K562 (cell line): ENCODE measurements at regions not wholly inside any gene's neighbourhood (a gene's known extent, or its start where the extent isn't known, plus 50 kb on each side); places are given as distances from the start of the nearest gene placed in this dataset.

Source experiments
- BDP1 ChIP-seq: IDR thresholded peaks from 3 replicates; pipeline ENCODE4 v1.6.1; 2011; ENCODE audit not compliant: insufficient read length, insufficient read depth
- CEBPG ChIP-seq, 3 experiments: fragments of 200-800 bp in 1 of 3; sonication (Bioruptor generic) in 1 of 3; sonication (generic) in 1 of 3; formaldehyde crosslinking in 1 of 3; IDR thresholded peaks in 2 of 3; conservative IDR thresholded peaks in 1 of 3; 2 replicates each; pipeline versions ENCODE4 v1.6.1 to v1.8.0; 2016 to 2022; ENCODE audit warnings: missing compliant biosample characterization in 2 of 3, missing genetic modification characterization in 2 of 3, mild to moderate bottlenecking in 1 of 3, missing genetic modification reagents in 1 of 3
- E2F3 ChIP-seq: fragments of 250-450 bp; sonication (Bioruptor Pico); IDR thresholded peaks from 2 replicates; pipeline ENCODE4 v1.4.0; 2020; ENCODE audit warnings: mild to moderate bottlenecking
- ETS2 ChIP-seq: IDR thresholded peaks from 2 replicates; pipeline ENCODE4 v1.6.1; 2016; ENCODE audit warnings: borderline replicate concordance, missing genetic modification characterization, mild to moderate bottlenecking, moderate library complexity, missing compliant biosample characterization; ENCODE audit not compliant: poor library complexity, severe bottlenecking
- KDM4B ChIP-seq, 2 experiments: fragments of 450-650 bp in 1 of 2; sonication (generic) in 1 of 2; IDR thresholded peaks; 2 replicates each; pipeline ENCODE4 v1.6.1; 2016 to 2017; ENCODE audit warnings: borderline replicate concordance in 2 of 2, antibody characterized with exemption in 1 of 2, low read depth in 1 of 2, mild to moderate bottlenecking in 1 of 2
- NBN ChIP-seq: fragments of 450-650 bp; IDR thresholded peaks from 2 replicates; pipeline ENCODE4 v1.6.1; 2016; ENCODE audit warnings: low read depth, mild to moderate bottlenecking
- SMAD1 ChIP-seq: fragments of 150-350 bp; IDR thresholded peaks from 2 replicates; pipeline ENCODE4 v1.6.1; 2014; ENCODE audit warnings: low read length, low read depth; ENCODE audit not compliant: partially characterized antibody
- SMAD2 ChIP-seq: fragments of 150-350 bp; IDR thresholded peaks from 2 replicates; pipeline ENCODE4 v1.6.1; 2014; ENCODE audit warnings: low read depth, mild to moderate bottlenecking, low read length
- SMARCA5 ChIP-seq: fragments of 450-650 bp; IDR thresholded peaks from 2 replicates; pipeline ENCODE4 v1.6.1; 2016
- WHSC1 ChIP-seq: IDR thresholded peaks from one replicate; pipeline ENCODE4 v1.6.1; 2012; ENCODE audit warnings: low read length, control low read depth, inconsistent platforms
- ZNF274 ChIP-seq: IDR thresholded peaks from 2 replicates; pipeline ENCODE4 v1.6.1; 2011; ENCODE audit warnings: low read depth, mild to moderate bottlenecking, low read length, moderate library complexity, borderline replicate concordance
- ZNF3 ChIP-seq: fragments of 250-450 bp; sonication (Bioruptor Pico); IDR thresholded peaks from 2 replicates; pipeline ENCODE4 v1.5.0; 2021; ENCODE audit warnings: mild to moderate bottlenecking, moderate library complexity
- ZNF311 ChIP-seq: fragments of 250-450 bp; sonication (Bioruptor Pico); IDR thresholded peaks from 2 replicates; pipeline ENCODE4 v1.4.0; 2020; ENCODE audit warnings: mild to moderate bottlenecking, moderate library complexity
- ZNF507 ChIP-seq: conservative IDR thresholded peaks from 2 replicates; pipeline ENCODE4 v1.6.1; 2017; ENCODE audit warnings: missing genetic modification characterization, missing compliant biosample characterization
- ZNF707 ChIP-seq: fragments of 250-450 bp; sonication (Bioruptor Pico); conservative IDR thresholded peaks from 2 replicates; pipeline ENCODE4 v1.8.0; 2022; ENCODE audit warnings: inconsistent platforms, mild to moderate bottlenecking, moderate library complexity
- TF ChIP-seq, protein P1 (sequence below): fragments of 450-650 bp; formaldehyde crosslinking; IDR thresholded peaks from 2 replicates; pipeline ENCODE4 v1.4.0; 2020; ENCODE audit warnings: mild to moderate bottlenecking, moderate library complexity
- TF ChIP-seq, protein P2 (sequence below): fragments of 450-650 bp; IDR thresholded peaks from 2 replicates; pipeline ENCODE4 v1.6.1; 2018; ENCODE audit not compliant: partially characterized antibody
- TF ChIP-seq, protein P3 (sequence below): fragments of 450-650 bp; formaldehyde crosslinking; IDR thresholded peaks from 2 replicates; pipeline ENCODE4 v1.4.0; 2020; ENCODE audit warnings: mild to moderate bottlenecking, moderate library complexity
- TF ChIP-seq, protein P4 (sequence below): fragments of 250-450 bp; sonication (Bioruptor Pico); IDR thresholded peaks from 2 replicates; pipeline ENCODE4 v1.5.1; 2021; ENCODE audit warnings: mild to moderate bottlenecking

DNA sequence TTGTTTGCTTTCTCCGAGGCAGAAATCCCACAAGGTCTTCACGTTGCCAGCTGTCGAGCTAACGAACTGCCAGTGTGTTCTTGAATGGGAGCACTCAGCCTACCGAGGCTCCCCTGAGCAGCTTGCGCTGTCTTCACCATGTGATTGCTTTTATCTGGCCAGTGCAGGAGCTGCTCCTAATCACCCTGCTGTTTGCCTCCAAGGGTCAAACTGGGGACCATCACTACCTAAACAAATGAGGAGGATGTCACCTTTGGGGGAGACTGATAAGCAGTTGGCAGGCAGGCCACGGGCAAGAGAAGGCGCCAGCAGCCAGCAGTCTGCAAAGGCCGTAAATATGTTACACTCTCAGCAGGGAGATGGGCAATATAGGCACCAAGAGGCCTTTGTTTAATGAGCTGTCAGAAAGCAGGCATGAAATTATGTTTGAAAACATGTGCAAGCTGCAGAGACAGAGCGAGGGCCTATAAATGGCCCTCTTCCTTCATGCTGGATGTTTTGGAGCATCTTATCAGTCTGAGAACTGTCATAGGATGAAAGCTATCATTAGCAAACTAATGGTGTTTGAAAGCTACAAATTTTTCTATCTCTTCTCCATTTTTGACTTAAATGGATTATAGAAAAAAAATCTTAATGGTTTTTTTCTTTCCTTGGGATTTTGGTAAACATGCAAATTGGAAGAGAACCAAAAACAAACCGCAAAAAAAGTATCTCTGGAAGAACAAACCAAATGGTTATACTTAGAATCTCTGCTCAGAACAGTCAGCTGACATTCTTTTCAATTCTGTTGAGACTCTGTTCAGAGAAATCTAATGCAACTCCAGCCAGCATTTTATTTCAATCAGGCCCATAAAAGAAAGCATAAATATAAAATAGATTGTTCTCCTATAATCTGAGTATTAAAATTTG is 267.3 kb upstream of the NPVF start (continued):
- TF ChIP-seq, protein P1, sequence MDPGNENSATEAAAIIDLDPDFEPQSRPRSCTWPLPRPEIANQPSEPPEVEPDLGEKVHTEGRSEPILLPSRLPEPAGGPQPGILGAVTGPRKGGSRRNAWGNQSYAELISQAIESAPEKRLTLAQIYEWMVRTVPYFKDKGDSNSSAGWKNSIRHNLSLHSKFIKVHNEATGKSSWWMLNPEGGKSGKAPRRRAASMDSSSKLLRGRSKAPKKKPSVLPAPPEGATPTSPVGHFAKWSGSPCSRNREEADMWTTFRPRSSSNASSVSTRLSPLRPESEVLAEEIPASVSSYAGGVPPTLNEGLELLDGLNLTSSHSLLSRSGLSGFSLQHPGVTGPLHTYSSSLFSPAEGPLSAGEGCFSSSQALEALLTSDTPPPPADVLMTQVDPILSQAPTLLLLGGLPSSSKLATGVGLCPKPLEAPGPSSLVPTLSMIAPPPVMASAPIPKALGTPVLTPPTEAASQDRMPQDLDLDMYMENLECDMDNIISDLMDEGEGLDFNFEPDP (CRISPR knock-in tag), result no peak
- TF ChIP-seq ZNF274 (peak; percentile 66; the same call in 1 of the 2 replicates), ETS2 (tag) (no peak), KDM4B (IDR thresholded peaks at IDR 0.05; ENCODE audit: borderline replicate concordance in 2 of 2, low read depth in 1 of 2) (no peak), ZNF507 (tag) (no peak), SMARCA5 (no peak), E2F3 (CRISPR knock-in tag) (no peak), CEBPG (CRISPR knock-in tag; IDR thresholded peaks at IDR 0.05) (no peak), CEBPG (tag; conservative IDR thresholded peaks at IDR 0.05 in 1 of 2, IDR thresholded peaks at IDR 0.05 in 1 of 2) (no peak), NBN (peak; percentile 75; the same call in 1 of the 2 replicates), ZNF3 (no peak), ZNF707 (CRISPR knock-in tag) (no peak), SMAD1 (no peak), WHSC1 (no peak), ZNF311 (CRISPR knock-in tag) (no peak), SMAD2 (no peak), BDP1 (no peak)
- TF ChIP-seq, protein P2, sequence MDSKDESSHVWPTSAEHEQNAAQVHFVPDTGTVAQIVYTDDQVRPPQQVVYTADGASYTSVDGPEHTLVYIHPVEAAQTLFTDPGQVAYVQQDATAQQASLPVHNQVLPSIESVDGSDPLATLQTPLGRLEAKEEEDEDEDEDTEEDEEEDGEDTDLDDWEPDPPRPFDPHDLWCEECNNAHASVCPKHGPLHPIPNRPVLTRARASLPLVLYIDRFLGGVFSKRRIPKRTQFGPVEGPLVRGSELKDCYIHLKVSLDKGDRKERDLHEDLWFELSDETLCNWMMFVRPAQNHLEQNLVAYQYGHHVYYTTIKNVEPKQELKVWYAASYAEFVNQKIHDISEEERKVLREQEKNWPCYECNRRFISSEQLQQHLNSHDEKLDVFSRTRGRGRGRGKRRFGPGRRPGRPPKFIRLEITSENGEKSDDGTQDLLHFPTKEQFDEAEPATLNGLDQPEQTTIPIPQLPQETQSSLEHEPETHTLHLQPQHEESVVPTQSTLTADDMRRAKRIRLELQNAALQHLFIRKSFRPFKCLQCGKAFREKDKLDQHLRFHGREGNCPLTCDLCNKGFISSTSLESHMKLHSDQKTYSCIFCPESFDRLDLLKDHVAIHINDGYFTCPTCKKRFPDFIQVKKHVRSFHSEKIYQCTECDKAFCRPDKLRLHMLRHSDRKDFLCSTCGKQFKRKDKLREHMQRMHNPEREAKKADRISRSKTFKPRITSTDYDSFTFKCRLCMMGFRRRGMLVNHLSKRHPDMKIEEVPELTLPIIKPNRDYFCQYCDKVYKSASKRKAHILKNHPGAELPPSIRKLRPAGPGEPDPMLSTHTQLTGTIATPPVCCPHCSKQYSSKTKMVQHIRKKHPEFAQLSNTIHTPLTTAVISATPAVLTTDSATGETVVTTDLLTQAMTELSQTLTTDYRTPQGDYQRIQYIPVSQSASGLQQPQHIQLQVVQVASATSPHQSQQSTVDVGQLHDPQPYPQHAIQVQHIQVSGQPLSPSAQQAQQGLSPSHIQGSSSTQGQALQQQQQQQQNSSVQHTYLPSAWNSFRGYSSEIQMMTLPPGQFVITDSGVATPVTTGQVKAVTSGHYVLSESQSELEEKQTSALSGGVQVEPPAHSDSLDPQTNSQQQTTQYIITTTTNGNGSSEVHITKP, result no peak
- TF ChIP-seq, protein P3, sequence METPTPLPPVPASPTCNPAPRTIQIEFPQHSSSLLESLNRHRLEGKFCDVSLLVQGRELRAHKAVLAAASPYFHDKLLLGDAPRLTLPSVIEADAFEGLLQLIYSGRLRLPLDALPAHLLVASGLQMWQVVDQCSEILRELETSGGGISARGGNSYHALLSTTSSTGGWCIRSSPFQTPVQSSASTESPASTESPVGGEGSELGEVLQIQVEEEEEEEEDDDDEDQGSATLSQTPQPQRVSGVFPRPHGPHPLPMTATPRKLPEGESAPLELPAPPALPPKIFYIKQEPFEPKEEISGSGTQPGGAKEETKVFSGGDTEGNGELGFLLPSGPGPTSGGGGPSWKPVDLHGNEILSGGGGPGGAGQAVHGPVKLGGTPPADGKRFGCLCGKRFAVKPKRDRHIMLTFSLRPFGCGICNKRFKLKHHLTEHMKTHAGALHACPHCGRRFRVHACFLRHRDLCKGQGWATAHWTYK, result 0 out of 2 replicates have a peak, but pooled peaks have one; percentile 39
- TF ChIP-seq, protein P4, sequence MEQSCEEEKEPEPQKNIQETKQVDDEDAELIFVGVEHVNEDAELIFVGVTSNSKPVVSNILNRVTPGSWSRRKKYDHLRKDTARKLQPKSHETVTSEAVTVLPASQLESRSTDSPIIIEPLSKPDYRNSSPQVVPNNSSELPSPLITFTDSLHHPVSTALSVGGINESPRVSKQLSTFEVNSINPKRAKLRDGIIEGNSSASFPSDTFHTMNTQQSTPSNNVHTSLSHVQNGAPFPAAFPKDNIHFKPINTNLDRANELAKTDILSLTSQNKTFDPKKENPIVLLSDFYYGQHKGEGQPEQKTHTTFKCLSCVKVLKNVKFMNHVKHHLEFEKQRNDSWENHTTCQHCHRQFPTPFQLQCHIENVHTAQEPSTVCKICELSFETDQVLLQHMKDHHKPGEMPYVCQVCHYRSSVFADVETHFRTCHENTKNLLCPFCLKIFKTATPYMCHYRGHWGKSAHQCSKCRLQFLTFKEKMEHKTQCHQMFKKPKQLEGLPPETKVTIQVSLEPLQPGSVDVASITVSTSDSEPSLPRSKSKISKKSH (CRISPR knock-in tag), result no peak
